Kidney (tissue), 13 donors: ENCODE measurements at regions not wholly inside any gene's neighbourhood (a gene's known extent, or its start where the extent isn't known, plus 50 kb on each side); places are given as distances from the start of the nearest gene placed in this dataset.

Experiments
- DNase-seq, 5 donors: peaks; one replicate each; pipeline ENCODE4 v3.0.0-alpha.2; 2013 to 2020
- FAIRE-seq: peaks from 2 replicates; lab custom pipeline; 2012; peaks lifted over from hg19 to GRCh38; lab: Jason Lieb, UNC
- H3K27ac ChIP-seq, 2 donors: one replicate each; pipeline ENCODE4 v1.7.0; 2013; ENCODE audit warnings: low read depth in 2 of 2, low read length in 2 of 2, inconsistent platforms in 1 of 2
- H3K27me3 ChIP-seq: one replicate; pipeline ENCODE4 v1.7.1; 2013; ENCODE audit warnings: low read length, inconsistent platforms; ENCODE audit not compliant: control insufficient read depth, insufficient read depth
- H3K36me3 ChIP-seq, 3 donors: one replicate each; pipeline versions ENCODE4 v1.7.0 to v1.7.1; 2013; ENCODE audit warnings: low read length in 3 of 3, control low read depth in 1 of 3, inconsistent platforms in 1 of 3; ENCODE audit not compliant: insufficient read depth in 3 of 3, control insufficient read depth in 2 of 3
- H3K4me1 ChIP-seq, 3 donors: one replicate each; pipeline versions ENCODE4 v1.7.0 to v1.7.1; 2013; ENCODE audit warnings: low read length in 3 of 3, inconsistent platforms in 1 of 3, low read depth in 1 of 3; ENCODE audit not compliant: control insufficient read depth in 2 of 3, insufficient read depth in 2 of 3
- H3K4me3 ChIP-seq, 3 donors: one replicate each; pipeline versions ENCODE4 v1.7.0 to v1.8.1; 2013; ENCODE audit warnings: low read length in 3 of 3, control low read depth in 1 of 3, inconsistent platforms in 1 of 3
- H3K9ac ChIP-seq, 3 donors: one replicate each; pipeline versions ENCODE4 v1.7.0 to v1.7.1; 2013; ENCODE audit warnings: low read length in 3 of 3, control low read depth in 1 of 3, inconsistent platforms in 1 of 3
- H3K9me3 ChIP-seq, 3 donors: one replicate each; pipeline versions ENCODE4 v1.7.0 to v1.7.1; 2013; ENCODE audit warnings: low read length in 3 of 3, control low read depth in 1 of 3, inconsistent platforms in 1 of 3; ENCODE audit not compliant: control insufficient read depth in 2 of 3, insufficient read depth in 1 of 3
- CTCF ChIP-seq: IDR thresholded peaks from 3 replicates; pipeline ENCODE4 v1.5.1; 2012; ENCODE audit warnings: mild to moderate bottlenecking, moderate library complexity, borderline replicate concordance; ENCODE audit not compliant: insufficient read depth; ENCODE audit errors: extremely low read depth
- intact Hi-C: fragments of 100-400 bp; cut with DNase I; formaldehyde crosslinking; loops from one replicate; pipeline ENCODE4 v1.11.1; 2022
- donor health status: control.
- donor health status: control.
- donor health status: control.
- donor health status: control.
- donor health status: control.
- donor health status: DM: yes; HTN: yes; CAD: no.
- donor health status: Normal renal cell carcinoma (clear cell type).

GRCh38 chr5:124480964-124481363 lies 265.5 kb downstream of the ZNF608 start:
- no peak for DNase-seq
- Histone ChIP-seq H3K9ac (no peak overlapping the region), H3K4me3 (no peak overlapping the region), H3K27me3 (no peaks in the 10 kb centered on the region), H3K27ac (no peak overlapping the region), H3K36me3 (no peaks in the 10 kb centered on the region), H3K4me1 (no peaks in the 10 kb centered on the region), H3K9me3 (no peaks in the 10 kb centered on the region)
- FAIRE-seq = no peak
- intact Hi-C loops = no loop called here
- no peak for TF ChIP-seq CTCF

- Histone ChIP-seq H3K4me1 (no peaks in the 10 kb centered on the region), H3K9me3 (no peaks in the 10 kb centered on the region), H3K9ac (no peak overlapping the region), H3K36me3 (no peaks in the 10 kb centered on the region), H3K4me3 (no peak overlapping the region), H3K27me3 (no peaks in the 10 kb centered on the region), H3K27ac (no peak overlapping the region)
- no peak for DNase-seq
- FAIRE-seq = no peak
- TF ChIP-seq CTCF = no peak
- intact Hi-C loops = no loop called here
Measured at GRCh38 chr5:124480022-124480421, 266.4 kb downstream of the ZNF608 start.

GRCh38 chr5:124478264-124478663 lies 268.2 kb downstream of the ZNF608 start:
- intact Hi-C loops = no loop called here
- no peak for FAIRE-seq
- DNase-seq = no peak
- H3K4me3 ChIP-seq = no peak overlapping the region
- H3K27me3 ChIP-seq = no peaks in the 10 kb centered on the region
- no peak for TF ChIP-seq CTCF
- H3K9me3 ChIP-seq = no peaks in the 10 kb centered on the region
- H3K27ac ChIP-seq = no peak overlapping the region
- H3K36me3 ChIP-seq = no peaks in the 10 kb centered on the region
- H3K9ac ChIP-seq = no peak overlapping the region
- H3K4me1 ChIP-seq = no peaks in the 10 kb centered on the region

- peak in 1 of 5 donors; percentile 22 for DNase-seq
- TF ChIP-seq CTCF = no peak
- Histone ChIP-seq H3K4me3 (no peak overlapping the region), H3K27ac (no peak overlapping the region), H3K9me3 (no peaks in the 10 kb centered on the region), H3K9ac (no peak overlapping the region), H3K27me3 (no peaks in the 10 kb centered on the region), H3K4me1 (no peaks in the 10 kb centered on the region), H3K36me3 (no peaks in the 10 kb centered on the region)
- FAIRE-seq = no peak
- intact Hi-C loops = no loop called here
Measured at GRCh38 chr5:124477577-124477976, 268.9 kb downstream of the ZNF608 start.
